Gastroesophageal sphincter (tissue), 3 donors: ENCODE measurements at regions not wholly inside any gene's neighbourhood (a gene's known extent, or its start where the extent isn't known, plus 50 kb on each side); places are given as distances from the start of the nearest gene placed in this dataset.

ENCODE experiments used
- CTCF ChIP-seq, 4 experiments: fragments of 200-600 bp in 2 of 4; fragments of 450-650 bp in 2 of 4; sonication (generic) in 1 of 4; IDR thresholded peaks; one replicate each; pipeline ENCODE4 v1.5.1; 2017 to 2019; ENCODE audit warnings: antibody characterized with exemption in 4 of 4, mild to moderate bottlenecking in 2 of 4, moderate library complexity in 2 of 4
- POLR2A ChIP-seq, 2 donors: fragments of 450-650 bp; IDR thresholded peaks; one replicate each; pipeline ENCODE4 v1.6.1; 2017; ENCODE audit warnings: antibody characterized with exemption in 2 of 2, mild to moderate bottlenecking in 2 of 2, moderate library complexity in 1 of 2
- POLR2AphosphoS5 ChIP-seq: sonication (generic); formaldehyde crosslinking; IDR thresholded peaks from one replicate; pipeline ENCODE4 v1.6.1; 2017; ENCODE audit warnings: antibody characterized with exemption

- no peak for TF ChIP-seq POLR2AphosphoS5
- no peak for TF ChIP-seq POLR2A (IDR thresholded peaks at IDR 0.05)
- TF ChIP-seq CTCF (IDR thresholded peaks at IDR 0.05): no peak
These were observed 178.8 kb downstream of the KTN1 start for GRCh38 chr14:55758796-55759195.
